WTC11 (cell line): ENCODE measurements at regions not wholly inside any gene's neighbourhood (a gene's known extent, or its start where the extent isn't known, plus 50 kb on each side); places are given as distances from the start of the nearest gene placed in this dataset.

Experiments
- ATAC-seq: fragments of 200-7000 bp; cut with Tn5 transposase; 2 replicates; pipeline ENCODE4 v1.10.0; 2021; ENCODE audit warnings: mild to moderate bottlenecking, moderate library complexity
- CTCF ChIA-PET: fragments of 300-600 bp; sonication (Branson Sonifier 250); formaldehyde crosslinking; loops from one replicate; lab custom pipeline; 2021; ENCODE audit warnings: antibody characterized with exemption; lab: Charles Lee
- POLR2A ChIA-PET: fragments of 350-600 bp; sonication (Branson Sonifier 250); formaldehyde crosslinking; loops from one replicate; lab custom pipeline; 2021; ENCODE audit warnings: antibody characterized with exemption; lab: Charles Lee
- DNase-seq: peaks from one replicate; pipeline ENCODE4 v3.0.0; 2021; ENCODE audit warnings: low spot score
- H3K27ac Mint-ChIP-seq: 2 replicates; pipeline ENCODE4 v1.8.0; 2021; ENCODE audit warnings: mixed read lengths
- H3K27me3 Mint-ChIP-seq: 2 replicates; pipeline ENCODE4 v1.8.0; 2021; ENCODE audit warnings: low read depth, mild to moderate bottlenecking, moderate library complexity, mixed read lengths
- H3K36me3 Mint-ChIP-seq: 2 replicates; pipeline ENCODE4 v1.8.0; 2021; ENCODE audit warnings: mixed read lengths
- H3K4me1 Mint-ChIP-seq: 2 replicates; pipeline ENCODE4 v1.8.0; 2022; ENCODE audit warnings: mixed read lengths
- H3K4me3 Mint-ChIP-seq: 2 replicates; pipeline ENCODE4 v1.8.0; 2021; ENCODE audit warnings: mild to moderate bottlenecking, moderate library complexity, mixed read lengths
- H3K9me3 Mint-ChIP-seq: 2 replicates; pipeline ENCODE4 v1.8.0; 2021; ENCODE audit warnings: mixed read lengths
- ELF4 ChIP-seq: sonication (generic); formaldehyde crosslinking; IDR thresholded peaks from 2 replicates; pipeline ENCODE4 v1.8.1; 2022; ENCODE audit warnings: low read depth, mild to moderate bottlenecking, moderate library complexity, missing genetic modification reagents
- FOXK1 ChIP-seq: sonication (generic); formaldehyde crosslinking; IDR thresholded peaks from 2 replicates; pipeline ENCODE4 v1.8.0; 2022; ENCODE audit warnings: mild to moderate bottlenecking, moderate library complexity, missing genetic modification reagents
- GRHL2 ChIP-seq: fragments of 250-450 bp; sonication (Bioruptor Pico); IDR thresholded peaks from 2 replicates; pipeline ENCODE4 v1.8.0; 2022; ENCODE audit warnings: mild to moderate bottlenecking, moderate library complexity; ENCODE audit not compliant: insufficient replicate concordance, severe bottlenecking
- GTF2I ChIP-seq: fragments of 250-450 bp; sonication (Bioruptor Pico); conservative IDR thresholded peaks from 2 replicates; pipeline ENCODE4 v1.4.0; 2021; ENCODE audit warnings: mild to moderate bottlenecking
- IRF2 ChIP-seq: sonication (generic); formaldehyde crosslinking; IDR thresholded peaks from 2 replicates; pipeline ENCODE4 v1.8.0; 2022; ENCODE audit warnings: low read depth, missing genetic modification reagents, borderline replicate concordance
- NFATC4 ChIP-seq: fragments of 250-450 bp; sonication (Bioruptor Pico); IDR thresholded peaks from 2 replicates; pipeline ENCODE4 v1.9.0; 2021; ENCODE audit warnings: mild to moderate bottlenecking
- NR2C2 ChIP-seq: sonication (generic); formaldehyde crosslinking; IDR thresholded peaks from 2 replicates; pipeline ENCODE4 v1.8.0; 2022; ENCODE audit warnings: mild to moderate bottlenecking, missing genetic modification reagents
- PRDM15 ChIP-seq: sonication (generic); formaldehyde crosslinking; IDR thresholded peaks from 2 replicates; pipeline ENCODE4 v1.8.0; 2022; ENCODE audit warnings: missing genetic modification reagents
- SMAD3 ChIP-seq: sonication (generic); formaldehyde crosslinking; IDR thresholded peaks from 2 replicates; pipeline ENCODE4 v1.8.0; 2022; ENCODE audit warnings: missing genetic modification reagents, mild to moderate bottlenecking, borderline replicate concordance
- SP1 ChIP-seq: sonication (generic); formaldehyde crosslinking; conservative IDR thresholded peaks from 2 replicates; pipeline ENCODE4 v1.8.1; 2022; ENCODE audit warnings: missing genetic modification reagents
- TCF7 ChIP-seq: sonication (generic); formaldehyde crosslinking; IDR thresholded peaks from 2 replicates; pipeline ENCODE4 v1.8.0; 2022; ENCODE audit warnings: mild to moderate bottlenecking, low read depth, missing genetic modification reagents, moderate library complexity
- ZBTB21 ChIP-seq: sonication (generic); formaldehyde crosslinking; IDR thresholded peaks from 2 replicates; pipeline ENCODE4 v1.8.1; 2023; ENCODE audit warnings: mild to moderate bottlenecking, missing genetic modification reagents, borderline replicate concordance
- ZNF317 ChIP-seq: sonication (generic); formaldehyde crosslinking; IDR thresholded peaks from 2 replicates; pipeline ENCODE4 v1.8.1; 2023; ENCODE audit warnings: low read depth, mild to moderate bottlenecking, moderate library complexity, missing genetic modification reagents, borderline replicate concordance
- ZNF423 ChIP-seq: fragments of 250-450 bp; sonication (Bioruptor Pico); IDR thresholded peaks from 2 replicates; pipeline ENCODE4 v2.1.2; 2022; ENCODE audit warnings: mild to moderate bottlenecking, moderate library complexity
- ZNF512 ChIP-seq: sonication (generic); formaldehyde crosslinking; IDR thresholded peaks from 2 replicates; pipeline ENCODE4 v1.8.1; 2022; ENCODE audit warnings: missing genetic modification reagents, borderline replicate concordance
- TF ChIP-seq, protein P1 (sequence below): sonication (generic); formaldehyde crosslinking; IDR thresholded peaks from 2 replicates; pipeline ENCODE4 v1.8.1; 2023; ENCODE audit warnings: mild to moderate bottlenecking, missing genetic modification reagents
- TF ChIP-seq, protein P2 (sequence below): sonication (generic); formaldehyde crosslinking; IDR thresholded peaks from 2 replicates; pipeline ENCODE4 v1.8.0; 2022; ENCODE audit warnings: mild to moderate bottlenecking, missing genetic modification reagents
- TF ChIP-seq, protein P3 (sequence below): sonication (generic); formaldehyde crosslinking; IDR thresholded peaks from 2 replicates; pipeline ENCODE4 v1.8.1; 2022; ENCODE audit warnings: low read depth, mild to moderate bottlenecking, moderate library complexity, missing genetic modification reagents, borderline replicate concordance

- no peak for TF ChIP-seq ZNF423 (CRISPR knock-in tag)
- TF ChIP-seq IRF2, result no peak
- TF ChIP-seq ZNF512, result no peak
Observed at GRCh38 chr3:24899901-24900603, 405.4 kb upstream of the THRB start (continued).

- Mint-ChIP-seq H3K4me1 (no peaks in the 10 kb centered on the region), H3K27me3 (no peaks in the 10 kb centered on the region)
- DNase-seq, result no peak
- CTCF ChIA-PET, result no interaction called here
- no peak for TF ChIP-seq ZNF317 (CRISPR knock-in tag)
- TF ChIP-seq, protein P1, sequence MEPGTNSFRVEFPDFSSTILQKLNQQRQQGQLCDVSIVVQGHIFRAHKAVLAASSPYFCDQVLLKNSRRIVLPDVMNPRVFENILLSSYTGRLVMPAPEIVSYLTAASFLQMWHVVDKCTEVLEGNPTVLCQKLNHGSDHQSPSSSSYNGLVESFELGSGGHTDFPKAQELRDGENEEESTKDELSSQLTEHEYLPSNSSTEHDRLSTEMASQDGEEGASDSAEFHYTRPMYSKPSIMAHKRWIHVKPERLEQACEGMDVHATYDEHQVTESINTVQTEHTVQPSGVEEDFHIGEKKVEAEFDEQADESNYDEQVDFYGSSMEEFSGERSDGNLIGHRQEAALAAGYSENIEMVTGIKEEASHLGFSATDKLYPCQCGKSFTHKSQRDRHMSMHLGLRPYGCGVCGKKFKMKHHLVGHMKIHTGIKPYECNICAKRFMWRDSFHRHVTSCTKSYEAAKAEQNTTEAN (CRISPR knock-in tag), result no peak
- TF ChIP-seq GRHL2 (CRISPR knock-in tag), result no peak
- no peak for TF ChIP-seq NFATC4 (CRISPR knock-in tag)
- TF ChIP-seq GTF2I (CRISPR knock-in tag), result no peak
- TF ChIP-seq PRDM15 (CRISPR knock-in tag), result no peak
- no peak for TF ChIP-seq TCF7 (CRISPR knock-in tag)
- no peak for TF ChIP-seq SMAD3 (CRISPR knock-in tag)
- no peak for TF ChIP-seq ELF4 (CRISPR knock-in tag)
- TF ChIP-seq SP1, result no peak
- TF ChIP-seq, protein P2, sequence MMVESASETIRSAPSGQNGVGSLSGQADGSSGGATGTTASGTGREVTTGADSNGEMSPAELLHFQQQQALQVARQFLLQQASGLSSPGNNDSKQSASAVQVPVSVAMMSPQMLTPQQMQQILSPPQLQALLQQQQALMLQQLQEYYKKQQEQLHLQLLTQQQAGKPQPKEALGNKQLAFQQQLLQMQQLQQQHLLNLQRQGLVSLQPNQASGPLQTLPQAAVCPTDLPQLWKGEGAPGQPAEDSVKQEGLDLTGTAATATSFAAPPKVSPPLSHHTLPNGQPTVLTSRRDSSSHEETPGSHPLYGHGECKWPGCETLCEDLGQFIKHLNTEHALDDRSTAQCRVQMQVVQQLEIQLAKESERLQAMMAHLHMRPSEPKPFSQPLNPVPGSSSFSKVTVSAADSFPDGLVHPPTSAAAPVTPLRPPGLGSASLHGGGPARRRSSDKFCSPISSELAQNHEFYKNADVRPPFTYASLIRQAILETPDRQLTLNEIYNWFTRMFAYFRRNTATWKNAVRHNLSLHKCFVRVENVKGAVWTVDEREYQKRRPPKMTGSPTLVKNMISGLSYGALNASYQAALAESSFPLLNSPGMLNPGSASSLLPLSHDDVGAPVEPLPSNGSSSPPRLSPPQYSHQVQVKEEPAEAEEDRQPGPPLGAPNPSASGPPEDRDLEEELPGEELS, result no peak
- no peak for TF ChIP-seq ZBTB21 (CRISPR knock-in tag)
- no peak for TF ChIP-seq FOXK1 (CRISPR knock-in tag)
- TF ChIP-seq, protein P3, sequence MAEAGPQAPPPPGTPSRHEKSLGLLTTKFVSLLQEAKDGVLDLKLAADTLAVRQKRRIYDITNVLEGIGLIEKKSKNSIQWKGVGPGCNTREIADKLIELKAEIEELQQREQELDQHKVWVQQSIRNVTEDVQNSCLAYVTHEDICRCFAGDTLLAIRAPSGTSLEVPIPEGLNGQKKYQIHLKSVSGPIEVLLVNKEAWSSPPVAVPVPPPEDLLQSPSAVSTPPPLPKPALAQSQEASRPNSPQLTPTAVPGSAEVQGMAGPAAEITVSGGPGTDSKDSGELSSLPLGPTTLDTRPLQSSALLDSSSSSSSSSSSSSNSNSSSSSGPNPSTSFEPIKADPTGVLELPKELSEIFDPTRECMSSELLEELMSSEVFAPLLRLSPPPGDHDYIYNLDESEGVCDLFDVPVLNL (CRISPR knock-in tag), result no peak
- no peak for TF ChIP-seq NR2C2 (CRISPR knock-in tag)
- TF ChIP-seq, all 79 proteins: peak for 0
- H3K9me3 Mint-ChIP-seq, result 0 out of 2 replicates have a peak, but pooled peaks cover 3% of the 10 kb centered on the region
- ATAC-seq, result no peak
- POLR2A ChIA-PET, result no interaction called here
- no peaks in the 10 kb centered on the region for H3K36me3 Mint-ChIP-seq
- no peak overlapping the region for H3K4me3 Mint-ChIP-seq
- no peak overlapping the region for H3K27ac Mint-ChIP-seq
Observed at GRCh38 chr3:24905266-24905665, 410.6 kb upstream of the THRB start.
